H1 (cell line): ENCODE measurements at regions not wholly inside any gene's neighbourhood (a gene's known extent, or its start where the extent isn't known, plus 50 kb on each side); places are given as distances from the start of the nearest gene placed in this dataset.

Experiments
- CHD2 ChIP-seq: IDR thresholded peaks from 2 replicates; pipeline ENCODE4 v1.6.1; 2012; ENCODE audit warnings: low read length, improper control_type of control experiment
- CHD7 ChIP-seq: fragments of 300-600 bp; sonication (generic); IDR thresholded peaks from 2 replicates; pipeline ENCODE4 v1.7.1; 2012; ENCODE audit warnings: low read length, moderate library complexity, mild to moderate bottlenecking, inconsistent platforms; ENCODE audit not compliant: insufficient replicate concordance
- E2F6 ChIP-seq: IDR thresholded peaks from 2 replicates; pipeline ENCODE4 v1.6.1; 2012; ENCODE audit warnings: inconsistent platforms
- KDM4A ChIP-seq: IDR thresholded peaks from one replicate; pipeline ENCODE4 v1.7.1; 2012; ENCODE audit warnings: low read depth, mild to moderate bottlenecking, moderate library complexity, low read length, inconsistent platforms; ENCODE audit not compliant: severe bottlenecking
- TAF7 ChIP-seq: optimal IDR thresholded peaks from 2 replicates; pipeline ENCODE3; 2011; ENCODE audit warnings: low read depth, mild to moderate bottlenecking, inconsistent platforms, low read length, moderate library complexity, borderline replicate concordance

- TF ChIP-seq E2F6 = no peak
- TF ChIP-seq TAF7 = no peak
- no peak for TF ChIP-seq CHD2
- no peak for TF ChIP-seq KDM4A
- TF ChIP-seq CHD7 = no peak
These were observed 395.2 kb upstream of the ARGLU1 start (continued) for GRCh38 chr13:106963151-106963550.
